Osteoblast (primary cell): ENCODE measurements at regions not wholly inside any gene's neighbourhood (a gene's known extent, or its start where the extent isn't known, plus 50 kb on each side); places are given as distances from the start of the nearest gene placed in this dataset.
A peak's percentile ranks its signal among the peaks of the same experiment; 100 is the strongest.

ENCODE experiments used
- DNase-seq: peaks from one replicate; pipeline ENCODE4 v3.0.0; 2011; ENCODE audit warnings: low spot score, mixed read lengths; ENCODE audit not compliant: insufficient read length; ENCODE audit errors: missing footprints
- H2AFZ ChIP-seq: 2 replicates; pipeline ENCODE4 v1.6.0; 2011; ENCODE audit warnings: mild to moderate bottlenecking, low read length
- H3K27ac ChIP-seq: 2 replicates; pipeline ENCODE4 v1.5.1; 2011; ENCODE audit warnings: mild to moderate bottlenecking, low read depth, low read length, moderate library complexity
- H3K27me3 ChIP-seq: 2 replicates; pipeline ENCODE4 v1.6.0; 2012; ENCODE audit warnings: mild to moderate bottlenecking, control low read depth, inconsistent platforms, low read length, moderate library complexity; ENCODE audit not compliant: insufficient read depth
- H3K36me3 ChIP-seq: 2 replicates; pipeline ENCODE4 v1.5.1; 2011; ENCODE audit warnings: mild to moderate bottlenecking, low read length, control low read depth, moderate library complexity; ENCODE audit not compliant: insufficient read depth
- H3K4me1 ChIP-seq: 2 replicates; pipeline ENCODE4 v1.5.1; 2011; ENCODE audit warnings: mild to moderate bottlenecking, low read length, control low read depth, moderate library complexity; ENCODE audit not compliant: insufficient read depth
- H3K4me2 ChIP-seq: 2 replicates; pipeline ENCODE4 v1.6.0; 2011; ENCODE audit warnings: mild to moderate bottlenecking, low read length; ENCODE audit not compliant: insufficient read depth
- H3K4me3 ChIP-seq: fragments of 200-600 bp; sonication (generic); 3 replicates; pipeline ENCODE4 v1.5.1; 2012; ENCODE audit warnings: mild to moderate bottlenecking, low read length, inconsistent platforms; ENCODE audit not compliant: insufficient read depth
- H3K79me2 ChIP-seq: 2 replicates; pipeline ENCODE4 v1.6.0; 2012; ENCODE audit warnings: mild to moderate bottlenecking, low read length, control low read depth, inconsistent platforms; ENCODE audit not compliant: insufficient read depth
- H3K9me3 ChIP-seq: 2 replicates; pipeline ENCODE4 v1.5.1; 2011; ENCODE audit warnings: low read depth, low read length, control low read depth
- H4K20me1 ChIP-seq: 2 replicates; pipeline ENCODE4 v1.6.0; 2012; ENCODE audit warnings: mild to moderate bottlenecking, low read length, control low read depth; ENCODE audit not compliant: insufficient read depth
- CTCF ChIP-seq: IDR thresholded peaks from 2 replicates; pipeline ENCODE4 v1.5.1; 2011; ENCODE audit warnings: mild to moderate bottlenecking, low read depth, low read length, moderate library complexity; ENCODE audit errors: extremely low read depth

GRCh38 chr12:90030726-90031125 is 322.1 kb upstream of the ATP2B1 start:
- DNase-seq = no peak
- Histone ChIP-seq H3K4me1 (peaks cover 9% of the 10 kb centered on the region), H3K36me3 (no peaks in the 10 kb centered on the region), H3K27ac (no peak overlapping the region), H3K4me3 (no peak overlapping the region), H3K4me2 (no peak overlapping the region), H3K27me3 (no peaks in the 10 kb centered on the region), H3K79me2 (no peaks in the 10 kb centered on the region), H3K9me3 (no peaks in the 10 kb centered on the region), H4K20me1 (no peaks in the 10 kb centered on the region), H2AFZ (no peak overlapping the region)
- TF ChIP-seq CTCF = no peak

GRCh38 chr12:90029317-90029716 is 320.7 kb upstream of the ATP2B1 start:
- DNase-seq = no peak
- TF ChIP-seq CTCF = no peak
- no peaks in the 10 kb centered on the region for H3K27me3 ChIP-seq
- no peaks in the 10 kb centered on the region for H3K36me3 ChIP-seq
- H3K4me3 ChIP-seq = no peak overlapping the region
- H3K9me3 ChIP-seq = no peaks in the 10 kb centered on the region
- H2AFZ ChIP-seq = no peak overlapping the region
- H3K4me2 ChIP-seq = no peak overlapping the region
- no peak overlapping the region for H3K27ac ChIP-seq
- H3K79me2 ChIP-seq = no peaks in the 10 kb centered on the region
- peaks cover 9% of the 10 kb centered on the region for H3K4me1 ChIP-seq
- H4K20me1 ChIP-seq = no peaks in the 10 kb centered on the region

GRCh38 chr12:90028635-90029051 is 320.0 kb upstream of the ATP2B1 start:
- H3K27ac ChIP-seq = peak overlapping the region; percentile 25
- H3K9me3 ChIP-seq = no peaks in the 10 kb centered on the region
- no peak for DNase-seq

More at GRCh38 chr12:90028635-90029051, 320.0 kb upstream of the ATP2B1 start:
- no peaks in the 10 kb centered on the region for H4K20me1 ChIP-seq
- peak overlapping the region; percentile 12 for H2AFZ ChIP-seq
- no peak overlapping the region for H3K4me3 ChIP-seq
- H3K79me2 ChIP-seq = no peaks in the 10 kb centered on the region
- no peak overlapping the region for H3K4me2 ChIP-seq
- H3K4me1 ChIP-seq = peaks cover 9% of the 10 kb centered on the region
- no peak for TF ChIP-seq CTCF
- no peaks in the 10 kb centered on the region for H3K36me3 ChIP-seq
- H3K27me3 ChIP-seq = no peaks in the 10 kb centered on the region
